Activated T-cell treated with anti-CD3 and anti-CD28 coated beads for 48 hours (primary cell): ENCODE measurements at regions not wholly inside any gene's neighbourhood (a gene's known extent, or its start where the extent isn't known, plus 50 kb on each side); places are given as distances from the start of the nearest gene placed in this dataset.

ENCODE experiments used
- DNase-seq: peaks from one replicate; pipeline ENCODE4 v3.0.0-alpha.2; 2020; ENCODE audit warnings: low read depth

DNA sequence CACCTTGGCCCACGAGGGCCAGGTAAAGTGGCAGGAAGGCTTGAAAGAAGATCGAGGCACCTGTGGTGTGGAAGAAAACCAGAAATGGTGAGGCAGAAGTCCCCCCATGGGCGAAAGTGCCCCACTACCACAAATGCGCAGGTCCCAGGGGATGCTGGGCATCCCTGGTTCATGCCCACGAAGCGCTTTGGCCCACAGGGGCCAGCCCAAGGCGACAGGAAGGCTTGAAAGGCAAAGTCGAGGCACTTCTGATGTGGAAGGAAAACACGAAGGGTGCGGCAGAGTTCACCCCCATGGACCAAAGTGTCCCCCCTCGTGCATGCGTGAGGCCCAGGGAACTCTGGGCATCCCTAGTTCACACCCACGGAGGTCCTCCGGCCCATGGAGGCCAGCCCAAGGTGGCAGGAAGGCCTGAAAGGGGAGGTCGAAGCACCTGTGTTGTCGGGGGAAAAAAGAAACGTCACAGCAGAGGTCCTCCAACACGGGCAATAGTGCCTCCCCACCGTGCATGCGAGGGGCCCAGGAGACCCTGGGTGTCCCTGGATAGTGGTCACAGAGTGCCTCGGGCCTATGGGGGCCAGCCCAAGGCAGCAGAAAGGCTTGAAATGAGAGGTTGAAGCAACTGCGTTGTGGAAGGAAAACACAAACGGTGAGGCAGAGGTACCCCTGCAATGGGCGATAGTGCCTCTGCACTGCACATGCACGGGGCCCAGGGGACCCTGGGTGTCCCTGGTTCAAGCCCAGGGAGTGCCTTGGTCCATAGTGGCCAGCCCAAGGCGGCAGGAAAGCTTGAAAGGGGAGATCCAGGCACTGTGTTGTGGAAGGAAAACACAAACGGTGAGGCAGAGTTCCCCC, 373.9 kb downstream of the ALG10 start:
- no peak for DNase-seq

DNA sequence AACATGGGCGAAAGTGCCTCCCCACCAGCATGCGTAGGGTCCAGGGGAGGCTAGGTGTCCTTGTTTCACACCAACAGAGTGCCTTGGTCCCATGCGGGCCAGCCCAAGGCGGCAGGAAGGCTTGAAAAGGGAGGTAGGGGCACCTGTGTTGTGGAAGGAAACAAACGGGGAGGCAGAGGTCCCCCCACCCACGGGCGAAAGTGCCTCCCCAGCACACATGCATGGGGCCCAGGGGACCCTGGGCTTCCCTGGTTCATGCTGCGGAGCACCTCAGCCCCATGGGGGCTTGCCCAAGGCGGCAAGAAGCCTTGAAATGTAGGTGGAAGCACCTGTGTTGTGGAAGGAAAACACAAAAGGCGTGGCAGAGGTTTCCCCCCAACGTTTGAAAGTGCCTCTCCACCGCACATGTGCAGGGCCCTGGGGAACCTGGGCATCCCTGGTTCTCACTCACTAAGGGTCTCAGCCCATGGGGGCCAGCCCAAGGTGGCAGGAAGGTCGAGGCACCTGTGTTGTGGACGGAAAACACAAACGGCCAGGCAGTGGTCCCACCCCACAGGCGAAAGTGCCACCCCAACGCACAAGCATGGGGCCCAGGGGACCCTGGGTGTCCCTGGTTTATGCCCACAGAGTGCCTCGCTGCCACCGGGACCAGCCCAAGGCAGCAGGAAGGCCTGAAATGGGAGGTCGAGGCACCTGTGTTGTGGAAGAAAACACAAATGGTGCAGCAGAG, 374.7 kb downstream of the ALG10 start:
- no peak for DNase-seq

DNA sequence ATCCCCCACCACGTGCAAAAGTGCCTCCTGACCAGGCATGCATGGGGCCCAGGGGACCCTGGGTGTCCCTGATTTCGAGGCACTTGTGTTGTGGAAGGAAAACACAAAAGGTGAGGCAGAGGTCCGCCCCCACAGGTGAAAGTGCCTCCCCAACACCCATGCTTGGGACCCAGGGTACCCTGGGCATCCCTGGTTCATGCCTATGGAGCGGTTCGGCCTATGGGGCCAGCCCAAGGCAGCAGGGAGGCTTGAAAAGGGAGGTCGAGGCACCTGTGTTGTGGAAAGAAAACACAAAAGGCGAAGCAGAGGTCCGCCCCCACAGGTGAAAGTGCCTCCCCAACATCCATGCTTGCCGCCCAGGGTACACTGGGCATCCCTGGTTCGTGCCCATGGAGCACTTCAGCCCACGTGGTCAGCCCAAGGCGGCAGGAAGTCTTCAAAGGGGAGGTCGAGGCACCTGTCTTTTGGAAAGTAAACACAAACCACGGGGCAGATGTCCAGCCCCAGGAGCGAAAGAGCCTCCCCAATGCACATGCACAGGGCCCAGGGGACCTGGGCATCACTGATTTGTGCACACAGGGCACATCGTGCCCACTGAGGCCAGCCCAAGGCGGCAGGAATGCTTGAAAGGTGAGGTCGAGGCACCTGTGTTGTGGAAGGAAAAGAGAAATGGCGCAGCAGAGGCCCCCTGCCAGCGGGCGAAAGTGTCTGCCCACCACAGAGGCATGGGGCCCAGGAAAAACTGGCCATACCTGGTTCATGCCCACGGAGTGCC, 375.5 kb downstream of the ALG10 start:
- DNase-seq: no peak

DNA sequence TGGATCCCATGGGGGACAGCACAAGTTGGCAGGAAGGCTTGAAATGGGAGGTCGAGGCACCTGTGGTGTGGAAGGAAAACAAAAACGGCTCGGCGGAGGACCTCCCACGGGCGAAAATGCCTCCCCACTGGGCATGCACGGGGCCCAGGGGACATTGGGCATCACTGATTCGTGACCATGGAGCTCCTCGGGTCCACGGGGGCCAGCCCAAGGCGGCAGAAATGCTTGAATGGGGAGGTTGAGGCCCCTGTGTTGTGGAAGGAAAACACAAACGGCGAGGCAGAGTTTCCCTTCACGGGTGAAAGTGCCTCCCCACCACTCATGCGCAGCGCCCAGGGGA, 376.0 kb downstream of the ALG10 start:
- DNase-seq: no peak

DNA sequence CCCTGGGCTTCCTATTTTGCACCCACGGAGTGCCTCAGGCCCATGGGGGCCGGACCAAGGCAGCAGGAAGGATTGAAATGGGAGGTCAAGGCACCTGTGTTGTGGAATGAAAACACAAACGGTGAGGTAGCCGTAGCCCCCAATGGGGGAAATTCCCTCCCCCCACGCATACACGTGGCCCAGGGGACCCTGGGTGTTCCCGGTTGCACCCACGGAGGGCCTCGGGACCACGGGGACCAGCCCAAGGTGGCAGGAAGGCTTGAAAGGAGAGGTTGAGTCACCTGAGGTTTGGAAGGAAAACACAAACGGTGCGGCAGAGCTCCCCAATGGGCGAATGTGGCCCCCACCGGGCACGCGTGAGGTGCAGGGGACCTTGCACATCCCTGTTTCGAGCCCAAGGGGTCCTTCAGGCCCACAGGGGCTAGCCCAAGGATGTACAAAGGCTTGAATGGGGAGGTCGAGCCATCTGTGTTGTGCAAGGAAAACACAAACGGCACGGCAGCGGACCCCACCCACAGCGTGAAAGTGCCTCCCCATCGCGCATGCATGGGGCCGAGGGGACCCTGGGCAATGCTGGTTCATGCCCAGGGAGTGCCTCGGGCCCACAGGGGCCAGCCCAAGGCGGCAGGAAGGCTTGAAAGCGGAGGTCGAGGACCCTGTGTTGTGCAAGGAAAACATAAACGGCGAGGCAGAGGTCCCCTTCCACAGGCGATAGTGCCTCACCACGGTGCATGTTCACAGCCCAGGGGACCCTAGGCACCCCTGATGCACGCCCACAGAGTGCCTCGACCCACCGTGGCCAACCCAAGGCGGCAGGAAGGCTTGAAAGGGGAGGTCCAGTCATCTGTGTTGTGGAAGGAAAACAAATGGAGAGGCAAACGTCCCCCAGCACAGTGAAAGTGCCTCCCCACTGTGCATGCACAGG, 376.7 kb downstream of the ALG10 start:
- no peak for DNase-seq

DNA sequence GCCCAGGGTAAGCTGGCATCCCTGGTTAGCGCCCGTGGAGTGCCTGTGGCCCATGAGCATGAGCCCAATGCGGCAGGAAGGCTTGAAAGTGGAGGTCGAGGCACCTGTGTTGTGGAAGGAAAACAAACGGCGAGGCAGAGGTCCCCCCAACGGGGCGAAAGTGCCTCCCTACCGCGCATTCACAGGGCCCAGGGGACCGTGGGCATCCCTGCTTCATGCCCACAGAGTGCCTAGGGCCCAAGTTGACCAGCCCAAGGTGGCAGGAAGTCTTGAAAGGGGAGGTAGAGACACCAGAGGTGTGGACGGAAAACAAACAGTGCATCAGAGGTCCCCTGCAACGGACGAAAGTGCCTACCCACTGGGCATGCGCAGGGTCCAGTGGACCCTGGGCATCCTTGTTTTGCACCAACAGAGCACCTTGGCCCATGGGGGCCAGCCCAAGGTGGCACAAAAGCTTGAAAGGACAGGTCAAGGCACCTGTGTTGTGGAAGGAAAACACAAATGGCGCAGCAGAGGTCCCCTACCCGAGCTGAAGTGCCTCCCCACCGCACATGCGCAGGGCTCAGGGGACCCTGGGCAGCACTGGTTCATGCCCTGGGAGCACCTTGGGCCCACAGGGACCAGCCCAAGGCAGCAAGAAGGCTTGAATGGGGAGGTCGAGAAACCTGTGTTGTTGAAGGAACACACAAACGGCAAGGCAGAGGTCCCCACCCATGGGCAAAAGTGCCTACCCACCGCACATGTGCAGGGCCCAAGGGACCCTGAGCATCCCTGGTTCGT, 377.5 kb downstream of the ALG10 start:
- DNase-seq: no peak

DNA sequence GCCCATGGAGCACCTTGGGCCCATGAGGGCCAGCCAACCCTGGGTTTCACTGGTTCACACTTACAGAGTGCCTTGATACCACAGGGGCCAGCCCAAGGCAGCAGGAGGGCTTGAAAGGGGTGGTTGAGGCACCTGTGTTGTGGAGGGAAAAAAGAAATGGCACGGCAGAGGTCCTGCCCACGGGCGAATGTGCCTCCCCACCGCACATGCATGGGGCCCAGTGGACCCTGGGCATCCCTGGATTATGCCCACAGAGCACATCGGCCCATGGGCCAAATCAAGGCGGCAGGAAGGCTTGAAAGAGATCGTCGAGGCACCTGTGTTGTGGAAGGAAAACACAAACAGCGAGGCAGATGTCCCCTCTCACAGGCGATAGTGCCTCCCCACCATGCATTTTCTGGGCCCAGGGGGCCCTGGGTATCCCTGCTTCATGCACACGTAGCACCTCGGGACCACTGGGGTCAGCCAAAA, 378.1 kb downstream of the ALG10 start:
- DNase-seq: no peak

DNA sequence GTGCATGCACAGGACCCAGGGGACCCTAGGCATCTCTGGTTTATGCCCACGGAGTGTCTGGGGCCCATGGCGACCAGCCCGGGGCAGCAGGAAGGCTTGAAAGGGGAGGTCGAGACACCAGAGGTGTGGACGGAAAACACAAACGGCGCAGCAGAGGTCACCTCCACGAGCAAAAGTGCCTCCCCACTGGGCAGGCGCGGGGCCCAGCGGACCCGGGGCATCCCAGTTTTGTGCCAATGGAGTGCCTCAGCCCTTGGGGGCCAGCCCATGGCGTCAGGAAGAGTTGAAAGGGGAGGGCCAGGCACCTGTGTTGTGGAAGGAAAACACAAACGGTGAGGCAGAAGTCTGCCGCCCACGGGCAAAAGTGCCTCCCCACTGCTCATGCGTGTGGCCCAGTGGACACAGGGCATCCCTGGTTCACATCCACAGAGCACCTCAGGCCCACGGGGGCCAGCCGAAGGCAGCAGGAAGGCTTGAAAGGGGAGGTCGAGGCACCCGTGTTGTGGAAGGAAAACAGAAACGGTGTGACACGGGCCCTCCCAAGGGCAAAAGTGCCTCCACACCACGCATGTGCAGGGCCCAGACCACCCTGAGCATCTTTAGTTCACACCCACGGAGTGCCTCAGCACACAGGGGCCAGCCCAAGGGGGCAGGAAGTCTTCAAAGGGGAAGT, 378.8 kb downstream of the ALG10 start:
- no peak for DNase-seq

DNA sequence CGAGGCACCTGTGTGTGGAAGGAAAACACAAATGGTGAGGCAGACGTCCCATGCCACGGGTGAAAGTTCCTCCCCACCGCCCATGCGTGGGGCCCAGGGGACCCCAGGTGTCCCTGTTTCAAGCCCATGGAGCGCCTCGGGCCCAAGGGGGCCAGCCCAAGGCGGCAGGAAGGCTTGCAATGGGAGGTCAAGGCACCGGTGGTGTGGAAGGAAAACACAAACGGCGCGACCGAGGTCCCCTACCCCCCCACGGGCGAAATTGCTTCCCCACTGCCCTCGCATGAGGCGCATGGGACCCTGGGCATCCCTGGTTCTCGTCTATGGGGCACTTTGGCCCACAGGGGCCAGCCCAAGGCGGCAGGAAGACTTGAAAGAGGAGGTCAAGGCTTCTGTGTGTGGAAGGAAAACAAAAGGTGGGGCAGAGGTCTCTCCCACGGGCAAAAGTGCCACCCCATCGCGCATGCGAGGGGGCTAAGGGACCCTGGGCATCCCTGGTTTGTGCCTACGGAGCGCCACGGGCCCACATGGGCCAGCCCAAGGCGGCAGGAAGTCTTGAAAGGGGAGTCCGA, 379.4 kb downstream of the ALG10 start:
- DNase-seq: no peak

DNA sequence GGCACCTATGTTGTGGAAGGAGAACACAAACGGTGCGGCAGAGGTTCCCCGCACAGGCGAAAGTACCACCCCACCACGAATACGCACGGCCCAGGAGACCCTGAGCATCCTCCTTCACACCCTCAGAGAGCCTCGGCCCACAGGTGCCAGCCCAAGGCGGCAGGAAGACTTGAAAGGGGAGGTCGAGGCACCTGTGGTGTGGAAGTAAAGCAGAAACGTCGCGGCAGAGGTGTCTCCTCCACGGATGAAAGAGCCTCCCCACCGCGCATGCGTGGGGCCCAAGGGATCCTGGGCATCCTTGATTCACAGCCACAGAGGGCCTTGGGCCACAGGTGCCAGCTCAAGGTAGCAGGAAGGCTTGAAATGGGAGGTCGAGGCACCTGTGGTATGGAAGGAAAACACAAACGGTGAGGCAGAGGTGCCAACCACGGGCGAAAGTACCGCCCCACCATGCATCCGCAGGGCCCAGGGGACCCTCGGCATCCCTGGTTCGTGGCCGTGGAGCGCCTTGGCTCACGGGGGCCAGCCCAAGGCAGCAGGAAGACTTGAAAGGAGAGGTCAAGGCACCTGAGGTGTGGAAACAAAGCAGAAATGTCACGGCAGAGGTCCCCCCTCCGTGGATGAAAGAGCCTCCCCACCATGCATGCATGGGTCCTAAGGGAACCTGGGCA, 380.1 kb downstream of the ALG10 start:
- no peak for DNase-seq

DNA sequence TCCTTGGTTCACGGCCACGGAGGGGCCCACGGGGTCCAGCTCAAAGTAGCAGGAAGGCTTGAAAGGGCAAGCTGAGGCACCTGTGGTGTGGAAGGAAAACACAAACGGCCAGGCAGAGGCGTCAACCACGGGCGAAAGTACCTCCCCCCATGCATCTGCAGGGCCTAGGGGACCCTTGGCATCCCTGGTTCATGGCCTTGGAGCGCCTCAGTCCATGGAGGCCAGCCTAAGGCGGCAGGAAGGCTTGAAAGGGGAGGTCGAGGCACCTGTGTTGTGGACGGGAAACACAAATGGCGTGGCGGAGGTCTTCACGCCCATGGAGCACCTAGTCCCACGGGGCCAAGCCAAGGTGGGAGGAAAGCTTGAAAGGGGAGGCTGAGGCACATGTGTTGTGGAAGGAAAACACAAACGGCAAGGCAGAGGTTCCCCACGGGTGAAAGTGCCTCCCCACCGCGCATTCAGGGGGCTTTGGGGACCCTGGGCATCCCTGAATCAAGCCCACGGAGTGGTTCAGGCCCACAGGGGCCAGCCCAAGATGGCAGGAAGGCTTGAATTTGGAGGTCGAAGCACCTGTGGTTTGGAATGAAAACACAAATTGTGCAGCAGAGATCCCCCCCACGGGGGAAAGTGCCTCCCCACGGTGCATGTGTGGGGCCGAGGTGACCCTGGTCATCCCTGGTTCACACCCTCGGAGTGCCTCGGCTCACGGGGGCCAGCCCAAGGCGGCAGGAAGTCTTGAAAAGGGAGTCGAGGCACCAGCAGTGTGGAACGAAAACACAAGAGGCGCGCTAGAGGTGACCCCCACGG, 380.8 kb downstream of the ALG10 start:
- DNase-seq: no peak

DNA sequence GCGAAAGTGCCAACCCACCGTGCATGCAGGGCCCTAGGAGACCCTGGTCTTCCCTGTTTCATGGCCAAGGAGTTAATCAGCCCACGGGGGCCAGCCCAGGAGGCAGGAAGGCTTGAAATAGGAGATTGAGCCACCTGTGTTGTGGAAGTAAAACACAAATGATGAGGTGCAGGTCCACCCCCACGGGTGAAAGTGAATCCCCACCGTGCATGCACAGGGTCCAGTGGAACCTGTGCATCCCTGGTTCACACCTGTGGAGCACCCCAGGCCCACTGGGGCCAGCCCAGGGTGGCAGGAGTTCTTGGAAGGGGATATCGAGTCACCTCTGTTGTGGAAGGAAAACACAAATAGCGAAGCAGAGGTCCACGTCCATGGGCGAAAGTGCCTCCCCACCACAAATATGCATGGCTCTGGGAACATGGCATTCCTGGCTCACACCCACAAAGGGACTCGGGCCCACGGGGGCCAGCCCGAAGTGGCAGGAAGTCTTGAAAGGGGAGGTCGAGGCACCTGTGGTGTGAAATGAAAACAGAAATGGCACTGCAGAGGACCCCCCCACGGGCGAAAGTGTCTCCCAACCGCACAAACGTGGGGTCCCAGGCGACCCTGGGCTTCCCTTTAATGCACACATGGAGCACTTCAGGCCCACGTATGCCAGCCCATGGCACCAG, 381.5 kb downstream of the ALG10 start:
- no peak for DNase-seq

DNA sequence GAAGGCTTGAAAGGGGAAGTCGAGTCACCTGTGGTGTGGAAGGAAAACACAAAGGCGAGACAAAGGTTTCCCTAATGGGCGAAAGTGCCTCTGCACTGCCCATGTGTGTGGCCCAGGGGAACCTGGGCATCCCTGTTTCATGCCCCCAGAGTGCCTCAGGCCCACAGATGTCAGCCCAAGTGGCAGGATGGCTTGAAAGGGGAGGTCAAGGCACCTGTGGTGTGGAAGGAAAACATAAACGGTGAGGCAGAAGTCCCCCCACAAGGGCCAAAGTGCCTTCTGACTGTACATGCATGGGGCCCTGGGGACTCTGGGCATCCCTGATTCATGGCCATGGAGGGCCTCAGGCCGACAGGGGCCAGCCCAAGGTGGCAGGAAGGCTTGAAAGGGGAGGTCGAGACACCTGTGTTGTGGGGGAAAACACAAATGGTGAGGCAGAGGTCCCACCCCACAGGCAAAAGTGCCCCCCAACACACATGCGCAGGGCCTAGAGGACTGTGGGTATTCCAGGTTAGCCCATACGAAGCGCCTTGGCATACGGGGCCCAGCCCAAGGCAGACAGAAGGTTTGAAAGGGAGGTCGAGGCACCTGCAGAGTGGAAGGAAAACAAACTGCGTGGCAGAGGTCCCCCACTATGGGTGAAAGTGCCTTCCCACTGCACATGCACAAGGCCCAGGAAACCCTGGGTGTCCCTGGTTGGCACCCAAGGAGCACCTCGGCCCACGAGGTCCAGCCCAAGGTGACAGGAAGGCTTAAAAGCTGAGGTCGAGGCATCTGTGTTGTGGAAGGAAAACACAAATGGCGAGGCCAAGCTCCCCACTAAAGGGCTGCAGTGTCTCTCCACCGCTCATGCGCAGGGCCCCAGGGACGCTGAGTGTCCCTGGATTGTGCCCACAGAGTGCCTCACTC, 382.3 kb downstream of the ALG10 start:
- DNase-seq: no peak

DNA sequence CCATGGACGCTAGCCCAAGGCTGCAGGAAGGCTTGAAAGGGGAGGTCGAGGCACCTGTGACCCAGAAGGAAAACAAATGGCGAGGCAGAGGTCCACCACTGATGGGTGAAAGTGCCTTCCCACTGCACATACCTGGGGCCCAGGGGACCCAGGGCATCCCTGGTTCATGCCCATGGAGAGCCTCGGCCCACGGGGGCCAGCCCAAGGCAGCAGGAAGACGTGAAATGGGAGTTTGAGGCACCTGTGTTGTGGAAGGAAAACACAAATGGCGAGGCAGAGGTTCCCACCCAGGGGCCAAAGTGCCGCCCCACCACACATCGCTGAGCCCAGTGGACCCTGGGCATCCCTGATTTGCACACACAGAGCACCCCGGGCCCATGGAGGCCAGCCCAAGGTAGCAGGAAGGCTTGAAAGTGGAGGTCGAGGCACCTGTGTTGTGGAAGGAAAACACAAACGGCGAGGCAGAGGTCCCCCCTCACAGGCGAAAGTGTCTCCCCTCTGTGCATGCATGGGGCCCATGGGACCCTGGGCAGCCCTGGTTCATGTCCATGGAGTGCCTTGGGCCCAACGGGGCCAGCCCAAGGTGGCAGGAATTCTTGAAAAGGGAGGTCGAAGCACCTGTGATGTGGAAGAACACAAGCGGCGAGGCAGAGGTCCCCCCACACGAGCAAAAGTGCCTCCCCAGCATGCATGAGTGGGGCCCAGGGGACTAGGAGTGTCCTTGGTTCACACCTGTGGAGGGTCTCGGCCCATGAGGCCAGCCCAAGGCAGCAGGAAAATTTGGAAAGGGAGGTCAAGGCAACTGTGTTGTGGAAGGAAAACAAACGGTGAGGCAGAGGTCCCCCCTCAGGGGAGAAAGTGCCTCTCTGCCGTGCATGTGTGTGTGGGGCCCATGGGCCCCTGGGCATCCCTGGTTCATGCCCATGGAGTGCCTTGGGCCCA, 383.3 kb downstream of the ALG10 start:
- no peak for DNase-seq

DNA sequence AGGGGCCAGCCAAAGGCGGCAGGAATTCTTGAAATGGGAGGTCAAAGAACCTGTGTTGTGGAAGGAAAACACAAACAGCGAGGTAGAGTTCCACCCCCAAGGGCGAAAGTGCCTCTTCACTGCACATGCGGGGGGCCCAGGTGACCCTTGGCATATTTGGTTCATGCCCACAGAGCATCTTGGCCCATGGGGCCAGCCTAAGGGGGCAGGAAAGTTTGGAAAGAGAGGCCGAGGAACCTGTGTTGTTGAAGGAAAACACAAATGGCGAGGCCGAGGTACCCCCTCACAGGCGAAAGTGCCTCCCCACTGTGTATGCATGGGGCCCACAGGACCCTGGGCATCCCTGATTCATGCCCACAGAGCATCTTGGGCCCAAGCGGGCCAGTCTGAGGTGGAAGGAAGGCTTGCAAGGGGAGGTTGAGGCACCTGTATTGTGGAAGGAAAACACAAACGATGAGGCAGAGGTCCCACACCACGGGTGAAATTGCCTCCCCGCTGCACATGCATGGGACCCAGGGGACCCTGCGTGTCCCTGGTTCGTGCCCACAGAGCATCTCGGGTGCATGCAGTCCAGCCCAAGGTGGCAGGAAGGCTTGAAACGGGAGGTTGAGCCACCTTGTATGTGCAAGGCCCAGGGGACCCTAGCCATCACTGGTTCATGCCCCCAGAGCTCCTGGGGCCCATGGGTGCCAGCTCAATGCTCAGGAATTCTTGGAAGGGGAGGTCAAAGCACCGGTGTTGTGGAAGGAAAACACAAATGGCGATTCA, 384.1 kb downstream of the ALG10 start:
- no peak for DNase-seq
